ENCODE measurements at regions not wholly inside any gene's neighbourhood (a gene's known extent, or its start where the extent isn't known, plus 50 kb on each side); places are given as distances from the start of the nearest gene placed in this dataset.
"Not testable (repeated sequence)": the region's sequence is repeated elsewhere in the genome, so short reads cannot be mapped to it uniquely, and the experiment has no call there.

DNA sequence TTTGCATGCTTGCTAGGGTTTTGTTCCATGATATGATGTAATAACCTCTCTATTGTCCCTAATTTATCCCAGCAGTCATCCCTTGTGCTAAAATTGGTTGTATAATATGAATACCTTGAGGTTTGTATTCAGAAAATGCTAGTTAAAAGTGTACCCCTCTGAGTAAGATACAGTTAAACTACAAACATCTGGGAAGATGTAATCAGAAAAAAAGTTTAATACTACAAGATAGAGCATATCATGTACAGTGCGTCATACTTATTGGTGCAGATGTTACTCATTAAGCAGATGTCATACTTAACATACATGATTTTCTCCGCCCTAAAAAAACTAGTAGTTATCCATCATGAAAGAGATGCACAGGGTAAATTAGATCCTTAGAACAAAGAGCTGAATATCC is 336.1 kb upstream of the KCND2 start:
- no peak for DNase-seq (ENCODE audit: low read depth)

DNA sequence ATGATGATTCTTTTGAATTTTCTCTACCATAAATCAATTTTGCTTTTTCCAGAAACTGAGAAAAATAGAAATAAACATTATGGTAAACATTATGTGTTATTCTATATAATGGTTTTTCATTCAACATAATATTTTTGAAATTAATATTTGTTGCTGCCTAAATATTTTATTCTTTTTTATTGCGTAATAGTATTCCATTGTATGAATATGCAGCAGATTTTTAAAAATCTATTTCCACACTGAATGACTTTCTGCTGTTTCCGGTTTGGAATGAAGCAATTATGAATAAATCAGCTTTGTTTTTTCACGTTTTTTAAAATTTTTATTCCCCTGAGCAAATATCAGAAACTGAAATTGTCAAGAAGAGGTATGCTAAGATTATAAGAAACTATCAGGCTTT is 335.2 kb upstream of the KCND2 start:
- DNase-seq (ENCODE audit: low read depth), result no peak

- no peak for DNase-seq (ENCODE audit: low read depth)
These were observed 328.9 kb upstream of the KCND2 start for GRCh38 chr7:119943942-119944600.

GRCh38 chr7:119944601-119944972 is 328.4 kb upstream of the KCND2 start:
- no peak for DNase-seq (ENCODE audit: low read depth)

- DNase-seq (ENCODE audit: low read depth), result no peak
These were observed 327.2 kb upstream of the KCND2 start for GRCh38 chr7:119945822-119946221.

- DNase-seq (ENCODE audit: low read depth), result no peak
These were observed 323.9 kb upstream of the KCND2 start for GRCh38 chr7:119949053-119949452.

DNA sequence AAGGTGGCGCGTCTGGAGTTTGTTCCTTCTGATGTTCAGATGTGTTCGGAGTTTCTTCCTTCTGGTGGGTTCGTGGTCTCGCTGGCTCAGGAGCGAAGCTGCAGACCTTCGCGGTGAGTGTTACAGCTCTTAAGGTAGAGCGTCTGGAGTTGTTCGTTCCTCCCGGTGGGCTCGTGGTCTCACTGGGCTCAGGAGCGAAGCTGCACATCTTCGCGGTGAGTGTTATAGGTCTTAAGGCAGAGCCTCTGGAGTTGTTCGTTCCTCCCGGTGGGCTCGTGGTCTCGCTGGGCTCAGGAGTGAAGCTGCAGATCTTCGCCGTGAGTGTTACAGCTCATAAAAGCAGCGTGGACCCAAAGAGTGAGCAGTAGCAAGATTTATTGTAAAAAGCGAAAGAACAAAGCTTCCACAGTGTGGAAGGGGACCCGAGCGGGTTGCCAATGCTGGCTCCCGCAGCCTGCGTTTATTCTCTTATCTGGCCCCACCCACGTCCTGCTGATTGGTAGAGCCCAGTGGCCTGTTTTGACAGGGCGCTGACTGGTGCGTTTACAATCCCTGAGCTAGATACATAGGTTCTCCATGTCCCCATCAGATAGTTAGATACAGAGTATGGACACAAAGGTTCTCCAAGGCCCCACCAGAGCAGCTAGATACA is 322.5 kb upstream of the KCND2 start:
- DNase-seq (ENCODE audit: low read depth), result not testable (repeated sequence)

- not testable (repeated sequence) for DNase-seq (ENCODE audit: low read depth)
These were observed 321.4 kb upstream of the KCND2 start for GRCh38 chr7:119951614-119952013.

DNA sequence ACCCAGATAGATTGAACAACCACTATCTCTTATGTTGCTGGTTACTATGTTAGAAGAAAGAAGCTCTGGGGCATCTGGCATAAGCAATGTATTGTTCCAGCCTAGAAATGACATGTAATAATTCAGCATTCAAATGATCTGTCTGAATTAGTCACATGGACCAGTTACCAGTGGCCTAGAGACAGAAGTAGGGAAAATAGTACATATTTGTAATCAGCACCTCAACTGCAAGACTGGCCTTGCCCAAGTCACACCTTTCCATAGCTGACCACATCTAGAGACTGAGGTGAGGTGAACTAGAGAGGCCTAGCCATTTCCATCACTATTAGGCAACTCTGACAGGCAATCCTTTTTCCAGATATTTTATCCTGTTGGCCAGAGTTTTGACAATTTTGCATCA is 315.6 kb upstream of the KCND2 start:
- DNase-seq (ENCODE audit: low read depth), result no peak

- DNase-seq (ENCODE audit: low read depth), result no peak
These were observed 313.2 kb upstream of the KCND2 start for GRCh38 chr7:119959811-119960210.

DNA sequence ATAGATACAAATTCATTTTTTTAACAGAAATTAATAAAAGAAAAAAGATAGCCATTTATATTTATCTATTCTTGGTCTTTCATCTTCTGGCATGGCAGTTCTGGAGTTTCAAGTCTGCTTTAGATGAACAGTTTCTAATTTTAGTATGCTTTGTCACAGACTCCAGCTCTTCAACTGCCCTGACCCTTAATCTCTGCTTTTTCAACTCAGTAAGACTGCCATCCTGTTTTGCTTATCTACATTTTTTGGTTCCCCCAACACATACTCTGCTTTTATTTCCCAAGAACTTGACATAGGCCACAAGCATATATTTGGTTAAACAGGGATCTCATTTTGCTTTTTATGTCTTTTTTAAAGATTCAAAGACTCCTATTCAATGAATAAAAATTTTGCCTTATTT is 309.3 kb upstream of the KCND2 start:
- DNase-seq (ENCODE audit: low read depth), result no peak

DNA sequence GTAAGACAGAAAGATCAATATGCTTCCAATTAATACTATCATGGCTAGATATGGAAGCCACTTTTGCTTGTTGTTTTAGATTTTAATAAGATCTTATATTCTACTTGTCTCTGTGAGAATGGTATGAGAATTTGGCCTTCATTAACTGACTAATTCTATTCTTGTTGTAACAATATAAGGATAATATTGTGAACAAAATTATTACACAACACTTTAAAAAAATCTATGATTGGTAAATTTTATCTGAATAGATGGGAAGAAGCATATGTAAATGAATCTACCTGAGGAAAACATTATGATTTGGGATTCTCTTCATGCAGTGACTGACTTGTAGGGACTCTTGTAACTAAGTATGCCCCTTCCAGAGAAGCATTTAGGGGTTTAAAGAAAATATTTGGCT is 308.9 kb upstream of the KCND2 start:
- no peak for DNase-seq (ENCODE audit: low read depth)

GRCh38 chr7:119964788-119965542 is 308.0 kb upstream of the KCND2 start:
- DNase-seq (ENCODE audit: low read depth), result no peak

GRCh38 chr7:119967221-119967620 is 305.8 kb upstream of the KCND2 start:
- no peak for DNase-seq (ENCODE audit: low read depth)

- DNase-seq (ENCODE audit: low read depth), result not testable (repeated sequence)
These were observed 304.6 kb upstream of the KCND2 start for GRCh38 chr7:119968411-119968810.

- DNase-seq (ENCODE audit: low read depth), result no peak
These were observed 303.9 kb upstream of the KCND2 start for GRCh38 chr7:119969054-119969453.

GRCh38 chr7:119969763-119970162 is 303.2 kb upstream of the KCND2 start:
- no peak for DNase-seq (ENCODE audit: low read depth)

DNA sequence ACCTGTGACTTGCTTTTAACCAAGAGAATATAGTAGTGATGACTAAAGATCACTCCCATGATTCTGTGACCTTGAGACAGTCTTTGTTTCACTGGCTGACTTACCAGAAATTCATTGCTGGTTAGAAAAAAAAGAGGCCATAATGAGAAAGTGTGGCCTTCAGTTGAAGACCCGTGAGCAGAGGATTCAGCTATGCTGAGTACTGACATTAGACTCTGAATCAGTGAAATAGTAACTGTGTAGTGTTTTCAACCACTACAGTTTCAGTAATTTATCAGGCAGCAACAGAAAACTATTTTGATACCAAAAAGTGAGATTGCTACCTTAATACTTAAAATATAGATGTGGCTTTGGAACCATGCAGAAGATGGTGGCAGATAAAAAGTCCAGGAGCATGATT is 298.0 kb upstream of the KCND2 start:
- DNase-seq (ENCODE audit: low read depth), result no peak

- DNase-seq (ENCODE audit: low read depth), result no peak
These were observed 290.1 kb upstream of the KCND2 start for GRCh38 chr7:119982884-119983283.

- no peak for DNase-seq (ENCODE audit: low read depth)
These were observed 289.5 kb upstream of the KCND2 start for GRCh38 chr7:119983468-119983867.

DNA sequence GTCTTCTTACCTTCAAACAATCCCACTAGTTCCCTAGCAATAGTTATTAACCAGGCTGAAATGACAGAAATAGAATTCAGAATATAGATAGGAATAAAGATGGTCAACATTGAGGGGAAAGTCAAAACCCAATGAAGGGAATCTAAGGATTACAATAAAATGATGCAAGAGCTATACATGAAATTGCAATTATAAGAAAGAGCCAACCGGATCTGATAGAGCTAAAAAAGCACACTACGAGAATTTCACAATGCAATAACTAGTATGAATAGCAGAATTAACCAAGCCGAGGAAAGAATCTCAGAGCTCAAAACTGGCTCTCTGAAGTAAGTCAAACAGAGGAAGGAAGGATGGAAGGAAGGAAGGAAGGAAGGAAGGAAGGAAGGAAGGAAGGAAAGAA is 288.7 kb upstream of the KCND2 start:
- DNase-seq (ENCODE audit: low read depth), result no peak

DNA sequence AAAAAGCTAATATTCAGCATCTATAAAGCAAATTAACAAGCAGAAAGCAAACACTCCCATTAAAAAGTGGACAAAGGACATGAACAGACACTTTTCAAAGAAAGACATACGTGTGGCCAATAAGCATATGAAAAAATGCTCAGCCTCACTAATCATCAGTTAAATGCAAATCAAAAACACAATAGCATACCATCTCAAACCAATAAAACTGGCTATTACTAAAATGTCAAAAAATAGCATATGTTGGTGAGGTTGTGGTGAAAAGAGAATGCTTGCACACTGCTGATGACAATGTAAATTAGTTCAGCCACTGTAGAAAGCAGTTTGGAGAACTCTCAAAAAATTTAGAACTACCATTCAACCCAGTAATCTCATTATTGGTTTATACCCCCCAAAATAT is 284.6 kb upstream of the KCND2 start:
- no peak for DNase-seq (ENCODE audit: low read depth)

DNA sequence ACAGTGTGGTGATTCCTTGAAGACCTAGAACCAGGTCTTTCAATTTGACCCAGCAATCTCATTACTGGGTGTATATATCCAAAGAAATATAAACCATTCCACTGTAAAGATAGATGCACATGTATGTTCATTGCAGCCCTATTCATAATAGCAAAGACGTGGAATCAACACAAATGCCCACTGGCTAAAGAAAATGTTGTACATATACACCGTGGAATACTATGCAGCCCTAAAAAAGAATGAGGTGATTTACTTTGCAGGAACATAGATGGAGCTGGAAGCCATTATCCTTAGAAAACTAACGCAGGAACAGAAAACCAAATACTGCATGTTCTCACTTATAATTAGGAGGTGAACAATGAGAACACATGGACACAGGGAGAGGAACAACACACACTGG is 278.0 kb upstream of the KCND2 start:
- no peak for DNase-seq (ENCODE audit: low read depth)
